ENCODE measurements at regions not wholly inside any gene's neighbourhood (a gene's known extent, or its start where the extent isn't known, plus 50 kb on each side); places are given as distances from the start of the nearest gene placed in this dataset.

DNA sequence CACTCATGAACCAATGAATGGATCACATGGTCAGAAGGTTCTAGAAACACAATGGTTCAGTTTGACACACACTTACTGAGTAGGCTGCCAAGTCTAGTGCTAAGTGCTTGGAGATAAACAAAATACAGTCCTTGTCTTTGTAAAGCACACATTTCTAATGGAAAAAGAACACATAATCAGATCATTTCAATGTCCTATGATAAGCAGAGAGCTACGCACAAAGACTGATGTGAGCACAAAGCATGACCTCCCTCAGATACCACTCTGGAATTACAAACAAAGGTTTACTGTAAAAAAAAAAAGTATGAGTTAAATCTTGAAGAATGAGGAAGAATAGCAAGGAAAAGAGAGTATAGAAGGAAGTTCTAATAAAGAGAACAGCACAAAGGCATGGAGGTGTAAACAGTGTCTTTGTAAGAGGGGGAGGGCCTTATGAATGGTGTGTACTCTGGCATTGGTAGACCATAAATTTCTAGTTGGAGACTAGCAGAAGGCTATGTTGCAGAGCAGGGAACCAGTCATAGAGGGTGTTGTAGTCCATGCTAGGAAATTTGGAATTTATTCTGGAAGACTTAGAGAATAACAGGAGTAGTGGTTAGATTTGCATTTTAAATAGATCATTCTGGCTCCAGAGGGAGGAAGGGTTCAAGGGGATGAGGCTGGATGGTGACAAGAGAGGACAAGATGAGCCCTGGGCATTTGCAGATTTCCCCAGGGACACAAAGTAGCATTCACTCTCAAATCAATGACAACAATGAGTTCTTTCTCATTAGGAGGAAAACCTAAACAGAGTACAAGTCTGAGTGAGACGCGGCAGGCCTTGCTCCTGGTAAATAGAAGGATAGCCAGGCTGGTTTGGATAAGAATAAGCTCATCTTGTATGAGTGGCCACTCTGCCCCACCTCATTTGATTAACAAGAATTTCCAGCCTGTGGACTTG is 468.0 kb downstream of the TOX3 start:
- no peaks in the 10 kb centered on the region for H4K20me1 ChIP-seq (ENCODE audit: insufficient read depth)
- CTCF ChIA-PET: no interaction called here
- no peaks in the 10 kb centered on the region for H3K36me3 ChIP-seq (ENCODE audit: control insufficient read depth in 1 of 2, insufficient read depth in 2 of 2, low read length in 2 of 2)
- no peak overlapping the region for H3K4me3 ChIP-seq (replicated peaks in 1 of 2; ENCODE audit: low read depth in 1 of 2, low read length in 2 of 2)
- RAD21 ChIA-PET (ENCODE audit: low non-redundant PET in 1 of 2, low total read pairs in 2 of 2, uncharacterized antibody in 2 of 2, unreplicated experiment in 2 of 2): no interaction called here
- POLR2A ChIA-PET: no interaction called here
- H3K79me2 ChIP-seq (ENCODE audit: insufficient read depth, low read length): no peaks in the 10 kb centered on the region
- peaks cover 4 to 25% of the 10 kb centered on the region in 2 experiments; a peak in 2 of 4 replicates for H3K9me3 ChIP-seq (ENCODE audit: control insufficient read depth in 1 of 2, insufficient read depth in 1 of 2, low read depth in 1 of 2, low read length in 2 of 2)
- TF ChIP-seq ZNF274 (IDR thresholded peaks at IDR 0.05; ENCODE audit: low read depth, low read length) (no peak), FOSL1 (IDR thresholded peaks at IDR 0.05; ENCODE audit: low read depth) (no peak), TCF7L2 (IDR thresholded peaks at IDR 0.05; ENCODE audit: borderline replicate concordance, extremely low read depth, insufficient read depth, insufficient read length) (no peak), JUND (IDR thresholded peaks at IDR 0.05) (no peak), SRF (IDR thresholded peaks at IDR 0.05; ENCODE audit: low read depth) (no peak), YY1 (IDR thresholded peaks at IDR 0.05; ENCODE audit: extremely low read depth, insufficient replicate concordance, low read depth, low read length) (no peak), ZFX (IDR thresholded peaks at IDR 0.05) (no peak), POLR2AphosphoS5 (IDR thresholded peaks at IDR 0.05; ENCODE audit: low read depth, low read length) (no peak), ELF1 (IDR thresholded peaks at IDR 0.05; ENCODE audit: borderline replicate concordance, low read depth) (no peak), CBX3 (IDR thresholded peaks at IDR 0.05; ENCODE audit: low read depth) (no peak)
- TF ChIP-seq, protein P1, sequence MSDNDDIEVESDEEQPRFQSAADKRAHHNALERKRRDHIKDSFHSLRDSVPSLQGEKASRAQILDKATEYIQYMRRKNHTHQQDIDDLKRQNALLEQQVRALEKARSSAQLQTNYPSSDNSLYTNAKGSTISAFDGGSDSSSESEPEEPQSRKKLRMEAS (IDR thresholded peaks at IDR 0.05): no peak
- TF ChIP-seq, protein P2, sequence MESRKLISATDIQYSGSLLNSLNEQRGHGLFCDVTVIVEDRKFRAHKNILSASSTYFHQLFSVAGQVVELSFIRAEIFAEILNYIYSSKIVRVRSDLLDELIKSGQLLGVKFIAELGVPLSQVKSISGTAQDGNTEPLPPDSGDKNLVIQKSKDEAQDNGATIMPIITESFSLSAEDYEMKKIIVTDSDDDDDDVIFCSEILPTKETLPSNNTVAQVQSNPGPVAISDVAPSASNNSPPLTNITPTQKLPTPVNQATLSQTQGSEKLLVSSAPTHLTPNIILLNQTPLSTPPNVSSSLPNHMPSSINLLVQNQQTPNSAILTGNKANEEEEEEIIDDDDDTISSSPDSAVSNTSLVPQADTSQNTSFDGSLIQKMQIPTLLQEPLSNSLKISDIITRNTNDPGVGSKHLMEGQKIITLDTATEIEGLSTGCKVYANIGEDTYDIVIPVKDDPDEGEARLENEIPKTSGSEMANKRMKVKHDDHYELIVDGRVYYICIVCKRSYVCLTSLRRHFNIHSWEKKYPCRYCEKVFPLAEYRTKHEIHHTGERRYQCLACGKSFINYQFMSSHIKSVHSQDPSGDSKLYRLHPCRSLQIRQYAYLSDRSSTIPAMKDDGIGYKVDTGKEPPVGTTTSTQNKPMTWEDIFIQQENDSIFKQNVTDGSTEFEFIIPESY (IDR thresholded peaks at IDR 0.05; ENCODE audit: extremely low read depth, insufficient replicate concordance, low read length): no peak
- no peak overlapping the region for H2AFZ ChIP-seq (ENCODE audit: low read depth, low read length, poor library complexity, severe bottlenecking)
- H3K27me3 ChIP-seq (ENCODE audit: insufficient read depth, low read length): no peaks in the 10 kb centered on the region
- no peak overlapping the region for H3K4me2 ChIP-seq (ENCODE audit: low read length)
- H3K4me1 ChIP-seq (ENCODE audit: control insufficient read depth in 1 of 2, insufficient read depth in 2 of 2, low read length in 2 of 2): no peaks in the 10 kb centered on the region
- ATAC-seq (no peak), DNase-seq (ENCODE audit: low read depth, low spot score) (no peak)
- intact Hi-C loops (cut with micrococcal nuclease): no loop called here
- H3K27ac ChIP-seq (ENCODE audit: low read depth, low read length): no peak overlapping the region
- H3K9ac ChIP-seq (ENCODE audit: low read length): no peak overlapping the region
- no TSS peak for BruUV-seq (replicated peaks)
- no peaks in the 10 kb centered on the region for H3K9me2 ChIP-seq (ENCODE audit: insufficient read depth)
